ENCODE measurements at regions not wholly inside any gene's neighbourhood (a gene's known extent, or its start where the extent isn't known, plus 50 kb on each side); places are given as distances from the start of the nearest gene placed in this dataset.
"Not testable (repeated sequence)": the region's sequence is repeated elsewhere in the genome, so short reads cannot be mapped to it uniquely, and the experiment has no call there.

DNA sequence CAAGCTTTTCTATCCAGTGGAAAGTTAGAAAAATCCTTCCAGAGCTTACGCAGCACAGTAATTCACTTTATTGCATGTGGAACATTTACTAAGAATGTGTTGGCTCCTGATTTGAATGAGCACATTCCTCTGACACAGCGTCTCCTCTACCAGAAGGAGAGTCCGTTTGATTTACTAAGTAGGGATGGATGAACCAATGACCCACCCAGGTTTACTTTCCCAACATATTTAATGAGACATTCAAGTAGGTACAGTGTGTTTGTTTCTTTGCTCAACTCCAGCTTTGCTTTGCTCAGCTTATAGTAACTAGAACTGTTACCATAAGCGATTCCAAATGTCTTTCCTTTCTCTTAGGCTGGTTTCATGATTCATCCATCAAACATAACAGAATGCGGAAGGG, 161.7 kb downstream of the SMARCA1 start:
- in situ Hi-C loops (cut with MboI; ENCODE audit: low sequenced_read_pairs, unreplicated experiment): no loop called here
- TF ChIP-seq, protein P1, sequence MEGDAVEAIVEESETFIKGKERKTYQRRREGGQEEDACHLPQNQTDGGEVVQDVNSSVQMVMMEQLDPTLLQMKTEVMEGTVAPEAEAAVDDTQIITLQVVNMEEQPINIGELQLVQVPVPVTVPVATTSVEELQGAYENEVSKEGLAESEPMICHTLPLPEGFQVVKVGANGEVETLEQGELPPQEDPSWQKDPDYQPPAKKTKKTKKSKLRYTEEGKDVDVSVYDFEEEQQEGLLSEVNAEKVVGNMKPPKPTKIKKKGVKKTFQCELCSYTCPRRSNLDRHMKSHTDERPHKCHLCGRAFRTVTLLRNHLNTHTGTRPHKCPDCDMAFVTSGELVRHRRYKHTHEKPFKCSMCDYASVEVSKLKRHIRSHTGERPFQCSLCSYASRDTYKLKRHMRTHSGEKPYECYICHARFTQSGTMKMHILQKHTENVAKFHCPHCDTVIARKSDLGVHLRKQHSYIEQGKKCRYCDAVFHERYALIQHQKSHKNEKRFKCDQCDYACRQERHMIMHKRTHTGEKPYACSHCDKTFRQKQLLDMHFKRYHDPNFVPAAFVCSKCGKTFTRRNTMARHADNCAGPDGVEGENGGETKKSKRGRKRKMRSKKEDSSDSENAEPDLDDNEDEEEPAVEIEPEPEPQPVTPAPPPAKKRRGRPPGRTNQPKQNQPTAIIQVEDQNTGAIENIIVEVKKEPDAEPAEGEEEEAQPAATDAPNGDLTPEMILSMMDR (IDR thresholded peaks at IDR 0.05; ENCODE audit: borderline replicate concordance, control extremely low read depth, extremely low read depth, insufficient read depth, missing control alignments): no peak
- no peak for DNase-seq (ENCODE audit: low spot score)

GRCh38 chrX:129360175-129360574, 163.1 kb downstream of the SMARCA1 start:
- DNase-seq (ENCODE audit: low spot score): peak; percentile 20
- in situ Hi-C loops (cut with MboI; ENCODE audit: low sequenced_read_pairs, unreplicated experiment): no loop called here
- TF ChIP-seq, protein P1 (IDR thresholded peaks at IDR 0.05; ENCODE audit: borderline replicate concordance, control extremely low read depth, extremely low read depth, insufficient read depth, missing control alignments): peak; percentile 60

DNA sequence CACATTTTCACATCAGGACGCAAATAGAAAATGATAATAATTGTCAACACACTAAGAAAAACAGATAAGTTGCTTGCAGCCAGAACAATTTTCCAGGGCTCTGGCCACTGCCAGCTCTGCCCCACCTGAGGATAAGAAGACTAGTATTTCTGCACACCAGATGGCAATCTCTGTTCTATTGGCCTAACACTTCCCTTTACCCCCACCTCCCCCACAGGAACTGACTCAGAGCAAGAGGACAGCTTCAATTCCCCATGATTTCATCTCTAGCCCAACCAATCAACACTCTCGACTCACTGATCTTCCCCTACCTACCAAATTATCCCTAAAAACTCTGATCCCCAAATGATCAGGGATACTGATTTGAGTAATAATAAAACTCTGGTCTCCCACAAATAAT, 164.0 kb downstream of the SMARCA1 start:
- in situ Hi-C loops (cut with MboI; ENCODE audit: low sequenced_read_pairs, unreplicated experiment): no loop called here
- TF ChIP-seq, protein P1 (IDR thresholded peaks at IDR 0.05; ENCODE audit: borderline replicate concordance, control extremely low read depth, extremely low read depth, insufficient read depth, missing control alignments): no peak
- no peak for DNase-seq (ENCODE audit: low spot score)

- in situ Hi-C loops (cut with MboI; ENCODE audit: low sequenced_read_pairs, unreplicated experiment); DNase-seq (ENCODE audit: low spot score): not testable (repeated sequence)
Measured at GRCh38 chrX:129357428-129357827, 165.9 kb downstream of the SMARCA1 start.

- TF ChIP-seq, protein P1 (IDR thresholded peaks at IDR 0.05; ENCODE audit: borderline replicate concordance, control extremely low read depth, extremely low read depth, insufficient read depth, missing control alignments): no peak
- in situ Hi-C loops (cut with MboI; ENCODE audit: low sequenced_read_pairs, unreplicated experiment): no loop called here
- no peak for DNase-seq (ENCODE audit: low spot score)
Measured at GRCh38 chrX:129347291-129347690, 176.0 kb downstream of the SMARCA1 start.

- TF ChIP-seq, protein P1 (IDR thresholded peaks at IDR 0.05; ENCODE audit: borderline replicate concordance, control extremely low read depth, extremely low read depth, insufficient read depth, missing control alignments): no peak
- in situ Hi-C loops (cut with MboI; ENCODE audit: low sequenced_read_pairs, unreplicated experiment): no loop called here
- no peak for DNase-seq (ENCODE audit: low spot score)
Measured at GRCh38 chrX:129346574-129346973, 176.7 kb downstream of the SMARCA1 start.

- DNase-seq (ENCODE audit: low spot score); in situ Hi-C loops (cut with MboI; ENCODE audit: low sequenced_read_pairs, unreplicated experiment): not testable (repeated sequence)
Measured at GRCh38 chrX:129337264-129337663, 186.0 kb downstream of the SMARCA1 start.

DNA sequence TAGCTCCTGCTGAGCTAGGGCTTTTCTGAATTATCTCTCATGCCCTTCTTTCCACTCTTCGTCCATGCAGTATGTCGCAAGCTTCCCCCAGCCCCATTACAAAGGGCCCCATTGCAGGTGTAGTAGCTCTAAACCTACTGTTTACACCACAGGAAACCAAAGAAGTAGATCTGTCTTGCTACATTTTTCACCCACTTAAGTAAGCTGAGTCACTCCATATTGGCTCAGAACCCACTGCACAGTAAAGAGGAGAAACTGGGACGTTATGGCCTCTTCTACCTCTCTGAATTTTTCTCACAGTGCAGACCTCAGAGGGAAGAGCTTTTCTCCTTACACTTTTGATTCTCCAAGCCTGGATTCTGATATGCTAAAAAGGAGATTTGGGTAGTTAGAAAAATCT, 200.2 kb downstream of the SMARCA1 start:
- TF ChIP-seq, protein P1 (IDR thresholded peaks at IDR 0.05; ENCODE audit: borderline replicate concordance, control extremely low read depth, extremely low read depth, insufficient read depth, missing control alignments): no peak
- in situ Hi-C loops (cut with MboI; ENCODE audit: low sequenced_read_pairs, unreplicated experiment): no loop called here
- no peak for DNase-seq (ENCODE audit: low spot score)

Data from GM13976 (cell line).